ENCODE measurements at regions not wholly inside any gene's neighbourhood (a gene's known extent, or its start where the extent isn't known, plus 50 kb on each side); places are given as distances from the start of the nearest gene placed in this dataset.
"Not testable (repeated sequence)": the region's sequence is repeated elsewhere in the genome, so short reads cannot be mapped to it uniquely, and the experiment has no call there.

- DNase-seq (ENCODE audit: low read depth) = no peak
These were observed 91.9 kb upstream of the MED13 start for GRCh38 chr17:62156949-62157348.

GRCh38 chr17:62154909-62155308 lies 89.8 kb upstream of the MED13 start:
- no peak for DNase-seq (ENCODE audit: low read depth)

- no peak for DNase-seq (ENCODE audit: low read depth)
These were observed 85.4 kb upstream of the MED13 start for GRCh38 chr17:62150471-62150870.

GRCh38 chr17:62149961-62150360 lies 84.9 kb upstream of the MED13 start:
- no peak for DNase-seq (ENCODE audit: low read depth)

GRCh38 chr17:62147284-62147683 lies 82.2 kb upstream of the MED13 start:
- DNase-seq (ENCODE audit: low read depth) = no peak

GRCh38 chr17:62140836-62141235 lies 75.8 kb upstream of the MED13 start:
- peak; percentile 11 for DNase-seq (ENCODE audit: low read depth)

GRCh38 chr17:62140376-62140775 lies 75.3 kb upstream of the MED13 start:
- DNase-seq (ENCODE audit: low read depth) = no peak

GRCh38 chr17:62139690-62140354 lies 74.7 kb upstream of the MED13 start:
- not testable (repeated sequence) for DNase-seq (ENCODE audit: low read depth)

GRCh38 chr17:62139141-62139540 lies 74.1 kb upstream of the MED13 start:
- no peak for DNase-seq (ENCODE audit: low read depth)

- not testable (repeated sequence) for DNase-seq (ENCODE audit: low read depth)
These were observed 73.6 kb upstream of the MED13 start for GRCh38 chr17:62138676-62139121.

GRCh38 chr17:62137734-62138624 lies 72.9 kb upstream of the MED13 start:
- DNase-seq (ENCODE audit: low read depth) = not testable (repeated sequence)

GRCh38 chr17:62137013-62137733 lies 72.1 kb upstream of the MED13 start:
- DNase-seq (ENCODE audit: low read depth) = not testable (repeated sequence)

GRCh38 chr17:62135742-62136141 lies 70.7 kb upstream of the MED13 start:
- no peak for DNase-seq (ENCODE audit: low read depth)

- DNase-seq (ENCODE audit: low read depth) = peak; percentile 42
These were observed 70.0 kb upstream of the MED13 start for GRCh38 chr17:62135096-62135495.

GRCh38 chr17:62134397-62134796 lies 69.3 kb upstream of the MED13 start:
- DNase-seq (ENCODE audit: low read depth) = peak; percentile 60

GRCh38 chr17:62131271-62131670 lies 66.2 kb upstream of the MED13 start:
- DNase-seq (ENCODE audit: low read depth) = not testable (repeated sequence)

- DNase-seq (ENCODE audit: low read depth) = no peak
These were observed 65.7 kb upstream of the MED13 start for GRCh38 chr17:62130739-62131138.

- DNase-seq (ENCODE audit: low read depth) = no peak
These were observed 61.2 kb upstream of the MED13 start for GRCh38 chr17:62126292-62126691.

- no peak for DNase-seq (ENCODE audit: low read depth)
These were observed 60.2 kb upstream of the MED13 start for GRCh38 chr17:62125307-62125706.

- DNase-seq (ENCODE audit: low read depth) = no peak
These were observed 56.1 kb upstream of the MED13 start for GRCh38 chr17:62121025-62121730.

GRCh38 chr17:62119373-62119772 lies 54.3 kb upstream of the MED13 start:
- DNase-seq (ENCODE audit: low read depth) = no peak

Data from M059J (cell line).